ENCODE measurements at regions not wholly inside any gene's neighbourhood (a gene's known extent, or its start where the extent isn't known, plus 50 kb on each side); places are given as distances from the start of the nearest gene placed in this dataset.

GRCh38 chr5:114174131-114174530 is 187.7 kb upstream of the KCNN2 start:
- no peak overlapping the region for H3K4me3 ChIP-seq (ENCODE audit: low read depth, low read length)
- TF ChIP-seq CTCF (IDR thresholded peaks at IDR 0.05; ENCODE audit: control insufficient read depth, extremely low read depth, insufficient read depth): no peak
- no peak for DNase-seq (ENCODE audit: low read depth)

GRCh38 chr5:114174837-114175236 is 187.0 kb upstream of the KCNN2 start:
- no peak overlapping the region for H3K4me3 ChIP-seq (ENCODE audit: low read depth, low read length)
- TF ChIP-seq CTCF (IDR thresholded peaks at IDR 0.05; ENCODE audit: control insufficient read depth, extremely low read depth, insufficient read depth): no peak
- DNase-seq (ENCODE audit: low read depth): no peak

GRCh38 chr5:114176356-114176755 is 185.5 kb upstream of the KCNN2 start:
- TF ChIP-seq CTCF (IDR thresholded peaks at IDR 0.05; ENCODE audit: control insufficient read depth, extremely low read depth, insufficient read depth): no peak
- no peak for DNase-seq (ENCODE audit: low read depth)
- no peak overlapping the region for H3K4me3 ChIP-seq (ENCODE audit: low read depth, low read length)

GRCh38 chr5:114179134-114179533 is 182.7 kb upstream of the KCNN2 start:
- no peak for TF ChIP-seq CTCF (IDR thresholded peaks at IDR 0.05; ENCODE audit: control insufficient read depth, extremely low read depth, insufficient read depth)
- no peak for DNase-seq (ENCODE audit: low read depth)
- no peak overlapping the region for H3K4me3 ChIP-seq (ENCODE audit: low read depth, low read length)

GRCh38 chr5:114184006-114184405 is 177.9 kb upstream of the KCNN2 start:
- no peak overlapping the region for H3K4me3 ChIP-seq (ENCODE audit: low read depth, low read length)
- TF ChIP-seq CTCF (IDR thresholded peaks at IDR 0.05; ENCODE audit: control insufficient read depth, extremely low read depth, insufficient read depth): no peak
- DNase-seq (ENCODE audit: low read depth): no peak

GRCh38 chr5:114185274-114185673 is 176.6 kb upstream of the KCNN2 start:
- TF ChIP-seq CTCF (IDR thresholded peaks at IDR 0.05; ENCODE audit: control insufficient read depth, extremely low read depth, insufficient read depth): no peak
- DNase-seq (ENCODE audit: low read depth): no peak
- H3K4me3 ChIP-seq (ENCODE audit: low read depth, low read length): no peak overlapping the region

GRCh38 chr5:114191441-114191840 is 170.4 kb upstream of the KCNN2 start:
- no peak for TF ChIP-seq CTCF (IDR thresholded peaks at IDR 0.05; ENCODE audit: control insufficient read depth, extremely low read depth, insufficient read depth)
- no peak overlapping the region for H3K4me3 ChIP-seq (ENCODE audit: low read depth, low read length)
- DNase-seq (ENCODE audit: low read depth): no peak

Measured in LNCaP clone FGC (cell line).